DLD1 (cell line): ENCODE measurements at regions not wholly inside any gene's neighbourhood (a gene's known extent, or its start where the extent isn't known, plus 50 kb on each side); places are given as distances from the start of the nearest gene placed in this dataset.

Experiments used
- in situ Hi-C: cut with HindIII; loops from 2 replicates; pipeline ENCODE4 v1.10.0; 2017; ENCODE audit warnings: low sequenced_read_pairs

GRCh38 chr13:44165889-44166496, 207.6 kb upstream of the SERP2 start:
- in situ Hi-C loops, result no loop called here

- in situ Hi-C loops, result no loop called here
Measured at GRCh38 chr13:44169018-44169911, 204.4 kb upstream of the SERP2 start.

- in situ Hi-C loops, result no loop called here
Measured at GRCh38 chr13:44170731-44171130, 202.9 kb upstream of the SERP2 start.

GRCh38 chr13:44171156-44171555, 202.5 kb upstream of the SERP2 start:
- in situ Hi-C loops, result no loop called here

DNA sequence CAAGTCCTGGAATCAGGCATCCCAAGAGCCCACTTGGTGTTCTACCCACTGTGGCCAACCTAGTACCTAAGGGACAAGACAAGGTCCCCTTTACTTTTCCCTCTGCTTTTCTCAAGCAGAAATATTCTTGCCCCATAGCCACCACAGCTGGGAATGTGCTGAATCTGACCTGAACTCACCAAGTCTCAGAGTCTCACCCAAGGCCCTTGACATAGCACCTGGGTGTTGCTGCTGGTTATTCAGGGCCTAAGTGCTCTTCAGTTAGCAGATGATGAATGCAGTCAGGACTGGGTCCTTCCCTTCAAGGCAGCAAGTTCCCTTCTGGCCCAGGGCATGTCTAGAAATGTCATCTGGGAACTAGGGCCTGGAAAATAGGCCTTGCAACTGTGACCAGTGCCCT, 201.8 kb upstream of the SERP2 start:
- in situ Hi-C loops, result no loop called here

DNA sequence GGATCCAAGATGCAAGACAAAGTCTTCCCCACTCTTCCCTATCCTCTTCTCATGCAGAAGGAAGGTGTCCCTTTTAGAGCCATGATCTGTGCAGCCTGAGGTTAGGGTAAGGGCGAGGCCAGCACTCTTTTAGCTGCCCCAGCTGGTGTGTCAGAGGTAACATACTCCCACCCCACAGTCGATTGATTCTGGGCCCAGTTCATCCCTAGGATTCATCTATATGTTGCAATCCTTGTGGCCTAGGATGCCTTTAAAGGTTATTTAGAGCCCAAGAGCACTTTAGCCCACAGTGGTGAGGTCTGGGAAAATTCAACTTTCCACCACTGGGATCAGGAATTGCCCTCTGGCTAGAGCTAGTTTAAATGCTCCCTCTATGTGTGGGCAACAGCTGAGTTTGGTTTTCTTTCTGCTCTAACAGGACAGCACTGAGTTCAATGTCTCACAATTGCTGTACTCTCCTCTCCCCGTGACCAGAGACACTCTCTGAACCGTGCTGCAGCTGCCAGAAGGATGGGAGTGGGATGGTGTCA, 201.3 kb upstream of the SERP2 start:
- in situ Hi-C loops, result no loop called here

GRCh38 chr13:44174769-44175425, 198.7 kb upstream of the SERP2 start:
- in situ Hi-C loops, result no loop called here

GRCh38 chr13:44176173-44176572, 197.5 kb upstream of the SERP2 start:
- in situ Hi-C loops, result no loop called here

DNA sequence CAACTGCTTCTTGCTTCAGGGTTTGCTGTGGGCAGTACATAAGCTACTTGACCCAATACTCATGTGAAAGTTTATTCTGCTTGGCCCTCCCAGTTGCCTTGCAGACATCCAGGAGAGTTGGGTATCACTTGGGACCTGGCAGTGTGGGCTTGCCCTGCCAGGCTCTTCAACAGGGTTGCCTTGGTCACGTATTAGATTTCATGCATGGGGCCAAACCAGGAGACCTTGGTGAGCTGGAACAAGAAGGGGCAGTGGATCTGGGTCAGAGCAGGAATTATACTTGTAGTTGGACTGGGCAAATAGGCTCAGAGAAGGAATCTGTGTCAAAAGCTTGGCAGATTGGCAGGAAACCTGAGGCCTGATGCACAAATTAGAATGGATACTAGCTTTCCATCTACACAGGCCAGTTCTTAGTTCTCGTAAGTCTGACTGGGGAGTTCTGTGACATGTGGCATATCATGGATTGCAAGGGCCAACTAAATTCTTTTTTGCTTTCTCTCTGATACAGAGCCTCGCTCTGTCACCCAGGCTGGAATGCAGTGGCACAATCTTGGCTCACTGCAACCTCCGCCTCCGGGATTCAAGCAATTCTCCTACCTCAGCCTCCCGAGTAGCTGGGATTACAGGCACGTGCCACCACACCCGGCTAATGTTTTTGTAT, 192.6 kb upstream of the SERP2 start:
- in situ Hi-C loops, result no loop called here

GRCh38 chr13:44181931-44182330, 191.7 kb upstream of the SERP2 start:
- in situ Hi-C loops, result no loop called here

GRCh38 chr13:44184740-44185139, 188.9 kb upstream of the SERP2 start:
- in situ Hi-C loops, result no loop called here

GRCh38 chr13:44188257-44188656, 185.4 kb upstream of the SERP2 start:
- in situ Hi-C loops, result no loop called here

DNA sequence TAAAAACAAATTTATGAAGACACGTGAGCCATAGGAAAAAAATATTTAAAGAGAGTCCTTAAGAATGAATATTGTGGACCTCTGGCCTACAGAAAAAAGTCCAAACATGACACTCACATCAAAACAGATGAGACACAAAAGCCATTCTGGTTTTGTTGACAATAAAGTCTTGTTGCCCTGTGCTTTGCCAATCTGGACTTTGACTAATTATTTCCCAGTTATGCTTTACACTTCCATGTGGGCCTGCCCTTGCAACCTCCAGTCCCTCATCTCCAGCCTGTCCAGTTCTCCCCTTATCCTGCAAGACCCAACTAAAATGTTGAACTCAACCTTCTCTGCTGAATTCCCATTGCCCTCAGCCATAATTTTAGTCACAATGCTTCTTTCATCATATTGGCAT, 184.5 kb upstream of the SERP2 start:
- in situ Hi-C loops, result no loop called here

GRCh38 chr13:44191103-44191502, 182.5 kb upstream of the SERP2 start:
- in situ Hi-C loops, result no loop called here

DNA sequence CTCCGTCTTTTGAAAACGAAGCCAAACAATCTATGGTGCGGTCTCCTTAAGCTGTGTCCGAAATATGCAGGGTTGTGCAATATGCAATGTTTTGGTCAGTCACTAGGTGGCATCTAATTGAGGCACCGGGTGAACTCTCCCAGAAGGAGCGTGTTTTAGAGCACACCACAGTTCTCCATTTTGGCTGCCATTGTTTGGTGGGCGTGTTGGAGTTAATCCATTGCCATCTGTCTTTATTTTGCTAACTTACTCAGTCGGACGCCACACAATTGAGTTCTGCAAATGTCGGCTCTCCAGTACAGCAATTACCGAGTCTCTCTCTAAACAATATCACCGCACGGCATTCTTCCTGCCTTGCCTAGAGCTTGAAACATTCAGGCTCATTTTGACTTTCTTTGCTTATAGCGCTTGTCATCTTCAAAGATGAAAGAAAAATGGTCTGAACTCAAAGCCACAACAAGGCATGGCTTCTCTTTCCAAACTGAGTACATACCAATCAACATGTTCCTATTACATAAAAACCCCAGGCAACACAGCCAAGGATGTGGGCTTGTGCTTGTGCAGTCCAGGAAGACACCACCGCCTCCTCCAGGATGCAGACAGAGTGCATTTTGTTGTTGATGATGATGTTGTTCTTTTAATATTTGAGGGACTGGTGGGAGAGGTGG, 182.0 kb upstream of the SERP2 start:
- in situ Hi-C loops, result no loop called here

GRCh38 chr13:44193731-44194130, 179.9 kb upstream of the SERP2 start:
- in situ Hi-C loops, result no loop called here

GRCh38 chr13:44195245-44195644, 178.4 kb upstream of the SERP2 start:
- in situ Hi-C loops, result no loop called here

GRCh38 chr13:44196196-44196751, 177.3 kb upstream of the SERP2 start:
- in situ Hi-C loops, result no loop called here

DNA sequence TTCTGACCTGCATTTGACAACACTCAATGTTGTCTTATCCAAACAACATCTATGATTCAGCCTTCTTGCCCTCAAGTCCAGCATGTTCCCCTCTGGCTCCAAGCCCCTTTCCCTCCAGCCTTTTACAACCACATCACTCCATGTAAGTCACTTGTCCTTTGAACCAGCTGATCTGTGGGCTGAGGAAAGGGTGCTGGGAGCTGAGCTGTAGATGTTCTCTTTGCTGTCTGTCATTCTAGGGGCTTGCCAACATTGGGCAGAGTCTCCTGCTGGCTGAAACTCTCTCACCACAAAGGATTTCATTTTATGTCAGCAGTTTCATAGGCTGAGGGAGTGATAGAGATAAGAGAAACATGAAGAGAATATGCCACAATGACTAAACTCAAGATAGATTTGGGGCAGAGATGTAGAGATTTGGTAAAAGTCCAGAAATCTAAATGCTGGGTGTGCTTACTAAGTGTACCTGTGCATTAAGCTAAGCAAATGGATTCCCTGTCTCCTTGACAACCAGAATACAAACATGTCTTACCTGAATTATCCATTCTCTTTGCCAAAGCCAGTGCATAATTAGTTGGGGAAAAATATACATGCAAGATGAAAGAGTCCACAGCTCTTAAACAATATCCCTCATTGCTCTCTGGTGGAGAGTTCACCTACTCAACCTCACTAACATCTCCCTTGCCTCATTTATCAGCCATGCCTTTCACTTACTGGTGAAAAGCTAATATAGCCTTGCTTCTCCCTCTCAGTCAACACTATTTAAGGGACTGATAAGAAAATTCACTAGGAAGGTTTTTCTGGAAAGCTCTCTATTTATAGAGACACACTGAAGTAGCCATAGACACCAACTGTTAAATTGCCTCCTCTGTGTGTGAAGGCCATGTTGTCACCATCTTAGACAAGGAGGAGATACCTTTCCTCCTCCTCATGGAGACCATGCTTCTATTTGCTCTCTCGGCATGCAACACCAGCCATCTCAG, 175.5 kb upstream of the SERP2 start:
- in situ Hi-C loops, result no loop called here
